Gastroesophageal sphincter (tissue), 3 donors: ENCODE measurements at regions not wholly inside any gene's neighbourhood (a gene's known extent, or its start where the extent isn't known, plus 50 kb on each side); places are given as distances from the start of the nearest gene placed in this dataset.

Experiments used
- CTCF ChIP-seq, 4 experiments: fragments of 200-600 bp in 2 of 4; fragments of 450-650 bp in 2 of 4; sonication (generic) in 1 of 4; IDR thresholded peaks; one replicate each; pipeline ENCODE4 v1.5.1; 2017 to 2019; ENCODE audit warnings: antibody characterized with exemption in 4 of 4, mild to moderate bottlenecking in 2 of 4, moderate library complexity in 2 of 4
- POLR2A ChIP-seq, 2 donors: fragments of 450-650 bp; IDR thresholded peaks; one replicate each; pipeline ENCODE4 v1.6.1; 2017; ENCODE audit warnings: antibody characterized with exemption in 2 of 2, mild to moderate bottlenecking in 2 of 2, moderate library complexity in 1 of 2
- POLR2AphosphoS5 ChIP-seq: sonication (generic); formaldehyde crosslinking; IDR thresholded peaks from one replicate; pipeline ENCODE4 v1.6.1; 2017; ENCODE audit warnings: antibody characterized with exemption

- TF ChIP-seq CTCF (IDR thresholded peaks at IDR 0.05): no peak
- no peak for TF ChIP-seq POLR2A (IDR thresholded peaks at IDR 0.05)
- no peak for TF ChIP-seq POLR2AphosphoS5
Measured at GRCh38 chr11:28983780-28984179, 875.6 kb downstream of the METTL15 start.
